ENCODE measurements at regions not wholly inside any gene's neighbourhood (a gene's known extent, or its start where the extent isn't known, plus 50 kb on each side); places are given as distances from the start of the nearest gene placed in this dataset.

- no peaks in the 10 kb centered on the region for H3K27me3 ChIP-seq (ENCODE audit: low read length)
- no peak overlapping the region for H2AFZ ChIP-seq (ENCODE audit: low read depth, low read length, severe bottlenecking)
- H3K9ac ChIP-seq (ENCODE audit: low read length), result no peak overlapping the region
- no peak for TF ChIP-seq CTCF (IDR thresholded peaks at IDR 0.05; ENCODE audit: insufficient read depth, low read length, poor library complexity, severe bottlenecking)
- TF ChIP-seq EZH2phosphoT487 (conservative IDR thresholded peaks at IDR 0.05; ENCODE audit: low read length), result no peak
- H3K9me3 ChIP-seq (ENCODE audit: insufficient read depth, low read length), result no peaks in the 10 kb centered on the region
- no peaks in the 10 kb centered on the region for H3K79me2 ChIP-seq (ENCODE audit: insufficient read depth, low read length)
- no peaks in the 10 kb centered on the region for H4K20me1 ChIP-seq (ENCODE audit: low read depth, low read length)
- H3K4me2 ChIP-seq (ENCODE audit: low read depth, low read length, poor library complexity, severe bottlenecking), result no peak overlapping the region
- H3K4me3 ChIP-seq (ENCODE audit: insufficient read depth, low read length, poor library complexity, severe bottlenecking), result no peak overlapping the region
- H3K27ac ChIP-seq (ENCODE audit: low read depth, low read length), result no peak overlapping the region
- no peaks in the 10 kb centered on the region for H3F3A ChIP-seq (ENCODE audit: insufficient read depth)
- no peaks in the 10 kb centered on the region for H3K9me2 ChIP-seq (replicated peaks; ENCODE audit: insufficient read depth, low read length)
- H3K36me3 ChIP-seq (ENCODE audit: low read length), result no peaks in the 10 kb centered on the region
Observed at GRCh38 chr12:24200010-24200409, 250.5 kb upstream of the SOX5 start.

GRCh38 chr12:24198936-24199671, 249.6 kb upstream of the SOX5 start:
- no peak overlapping the region for H3K4me3 ChIP-seq (ENCODE audit: insufficient read depth, low read length, poor library complexity, severe bottlenecking)
- H3K36me3 ChIP-seq (ENCODE audit: low read length), result no peaks in the 10 kb centered on the region
- H4K20me1 ChIP-seq (ENCODE audit: low read depth, low read length), result no peaks in the 10 kb centered on the region
- no peaks in the 10 kb centered on the region for H3K79me2 ChIP-seq (ENCODE audit: insufficient read depth, low read length)
- H3K9me2 ChIP-seq (replicated peaks; ENCODE audit: insufficient read depth, low read length), result no peaks in the 10 kb centered on the region
- no peaks in the 10 kb centered on the region for H3K9me3 ChIP-seq (ENCODE audit: insufficient read depth, low read length)
- H3K27ac ChIP-seq (ENCODE audit: low read depth, low read length), result no peak overlapping the region
- H3K4me2 ChIP-seq (ENCODE audit: low read depth, low read length, poor library complexity, severe bottlenecking), result no peak overlapping the region
- H3K27me3 ChIP-seq (ENCODE audit: low read length), result no peaks in the 10 kb centered on the region
- no peak overlapping the region for H3K9ac ChIP-seq (ENCODE audit: low read length)
- no peaks in the 10 kb centered on the region for H3F3A ChIP-seq (ENCODE audit: insufficient read depth)
- H2AFZ ChIP-seq (ENCODE audit: low read depth, low read length, severe bottlenecking), result no peak overlapping the region
- TF ChIP-seq EZH2phosphoT487 (conservative IDR thresholded peaks at IDR 0.05; ENCODE audit: low read length) (no peak), CTCF (IDR thresholded peaks at IDR 0.05; ENCODE audit: insufficient read depth, low read length, poor library complexity, severe bottlenecking) (no peak)

GRCh38 chr12:24198070-24198469, 248.6 kb upstream of the SOX5 start:
- no peak overlapping the region for H3K4me3 ChIP-seq (ENCODE audit: insufficient read depth, low read length, poor library complexity, severe bottlenecking)
- no peaks in the 10 kb centered on the region for H3K27me3 ChIP-seq (ENCODE audit: low read length)
- H3K4me2 ChIP-seq (ENCODE audit: low read depth, low read length, poor library complexity, severe bottlenecking), result no peak overlapping the region
- H3F3A ChIP-seq (ENCODE audit: insufficient read depth), result no peaks in the 10 kb centered on the region
- TF ChIP-seq CTCF (IDR thresholded peaks at IDR 0.05; ENCODE audit: insufficient read depth, low read length, poor library complexity, severe bottlenecking) (no peak), EZH2phosphoT487 (conservative IDR thresholded peaks at IDR 0.05; ENCODE audit: low read length) (no peak)
- H3K9me2 ChIP-seq (replicated peaks; ENCODE audit: insufficient read depth, low read length), result no peaks in the 10 kb centered on the region
- H4K20me1 ChIP-seq (ENCODE audit: low read depth, low read length), result no peaks in the 10 kb centered on the region
- H3K79me2 ChIP-seq (ENCODE audit: insufficient read depth, low read length), result no peaks in the 10 kb centered on the region
- no peaks in the 10 kb centered on the region for H3K9me3 ChIP-seq (ENCODE audit: insufficient read depth, low read length)
- H3K36me3 ChIP-seq (ENCODE audit: low read length), result no peaks in the 10 kb centered on the region
- no peak overlapping the region for H3K27ac ChIP-seq (ENCODE audit: low read depth, low read length)
- no peak overlapping the region for H2AFZ ChIP-seq (ENCODE audit: low read depth, low read length, severe bottlenecking)
- no peak overlapping the region for H3K9ac ChIP-seq (ENCODE audit: low read length)
